ENCODE measurements at regions not wholly inside any gene's neighbourhood (a gene's known extent, or its start where the extent isn't known, plus 50 kb on each side); places are given as distances from the start of the nearest gene placed in this dataset.

- TF ChIP-seq CTCF (IDR thresholded peaks at IDR 0.05) (no peak), POLR2A (IDR thresholded peaks at IDR 0.05) (no peak), POLR2AphosphoS5 (IDR thresholded peaks at IDR 0.05) (no peak)
These were observed 728.9 kb upstream of the ZP4 start for GRCh38 chr1:238619652-238620051.
